Cardiac muscle cell (in vitro differentiated cells and primary cell): ENCODE measurements at regions not wholly inside any gene's neighbourhood (a gene's known extent, or its start where the extent isn't known, plus 50 kb on each side); places are given as distances from the start of the nearest gene placed in this dataset.

Source experiments
- DNase-seq, 2 donors: peaks; one replicate each; pipeline versions ENCODE4 v3.0.0 to v3.0.0-alpha.2; 2010 to 2017; ENCODE audit warnings: low read depth in 1 of 2, low spot score in 1 of 2
- H3K27ac ChIP-seq: fragments of 200-600 bp; sonication (generic); 2 replicates; pipeline ENCODE4 v1.5.1; 2016
- H3K27me3 ChIP-seq: fragments of 200-600 bp; sonication (generic); 2 replicates; pipeline ENCODE4 v1.6.0; 2016; ENCODE audit warnings: control low read depth
- H3K36me3 ChIP-seq: fragments of 200-600 bp; sonication (generic); 2 replicates; pipeline ENCODE4 v1.5.1; 2016; ENCODE audit warnings: control low read depth
- H3K4me1 ChIP-seq: fragments of 200-600 bp; sonication (generic); 2 replicates; pipeline ENCODE4 v1.8.1; 2017; ENCODE audit warnings: low read depth, mild to moderate bottlenecking, mixed run types
- H3K4me3 ChIP-seq: fragments of 200-600 bp; sonication (generic); 2 replicates; pipeline ENCODE4 v1.5.1; 2016; ENCODE audit warnings: mild to moderate bottlenecking
- H3K9me3 ChIP-seq: fragments of 200-600 bp; sonication (generic); 2 replicates; pipeline ENCODE4 v1.5.1; 2017; ENCODE audit warnings: low read depth, mild to moderate bottlenecking, control low read depth
- CTCF ChIP-seq: IDR thresholded peaks from 2 replicates; pipeline ENCODE4 v1.5.1; 2012; ENCODE audit warnings: low read depth, mild to moderate bottlenecking, low read length

GRCh38 chr11:105489446-105489845 lies 120.4 kb upstream of the GRIA4 start:
- no peaks in the 10 kb centered on the region for H3K9me3 ChIP-seq
- H3K4me3 ChIP-seq: no peak overlapping the region
- peak; percentile 40 to 43 for DNase-seq
- no peak overlapping the region for H3K27ac ChIP-seq
- TF ChIP-seq CTCF: no peak
- no peaks in the 10 kb centered on the region for H3K36me3 ChIP-seq
- H3K27me3 ChIP-seq: no peaks in the 10 kb centered on the region
- peaks cover 6% of the 10 kb centered on the region for H3K4me1 ChIP-seq

- H3K27ac ChIP-seq: no peak overlapping the region
- H3K27me3 ChIP-seq: no peaks in the 10 kb centered on the region
- H3K4me3 ChIP-seq: no peak overlapping the region
- no peak for DNase-seq
- no peak for TF ChIP-seq CTCF
- H3K4me1 ChIP-seq: peaks cover 6% of the 10 kb centered on the region
- H3K9me3 ChIP-seq: no peaks in the 10 kb centered on the region
- no peaks in the 10 kb centered on the region for H3K36me3 ChIP-seq
These were observed 122.9 kb upstream of the GRIA4 start for GRCh38 chr11:105486929-105487328.

GRCh38 chr11:105469931-105470330 lies 139.9 kb upstream of the GRIA4 start:
- Histone ChIP-seq H3K27me3 (no peaks in the 10 kb centered on the region), H3K9me3 (no peaks in the 10 kb centered on the region), H3K27ac (no peak overlapping the region), H3K4me3 (no peak overlapping the region), H3K36me3 (no peaks in the 10 kb centered on the region), H3K4me1 (no peaks in the 10 kb centered on the region)
- DNase-seq: no peak
- TF ChIP-seq CTCF: no peak

- DNase-seq: peak in 1 of 2 donors; percentile 48
- Histone ChIP-seq H3K4me1 (no peaks in the 10 kb centered on the region), H3K9me3 (no peaks in the 10 kb centered on the region), H3K27me3 (no peaks in the 10 kb centered on the region), H3K27ac (no peak overlapping the region), H3K36me3 (no peaks in the 10 kb centered on the region), H3K4me3 (no peak overlapping the region)
- TF ChIP-seq CTCF: no peak
These were observed 141.7 kb upstream of the GRIA4 start for GRCh38 chr11:105468154-105468553.

- no peak overlapping the region for H3K4me3 ChIP-seq
- H3K36me3 ChIP-seq: no peaks in the 10 kb centered on the region
- H3K4me1 ChIP-seq: no peaks in the 10 kb centered on the region
- TF ChIP-seq CTCF: no peak
- no peaks in the 10 kb centered on the region for H3K9me3 ChIP-seq
- peak in 1 of 2 donors; percentile 77 for DNase-seq
- no peak overlapping the region for H3K27ac ChIP-seq
- H3K27me3 ChIP-seq: no peaks in the 10 kb centered on the region
These were observed 143.2 kb upstream of the GRIA4 start for GRCh38 chr11:105466582-105467228.

GRCh38 chr11:105458071-105458470 lies 151.8 kb upstream of the GRIA4 start:
- Histone ChIP-seq H3K27me3 (no peaks in the 10 kb centered on the region), H3K4me1 (no peaks in the 10 kb centered on the region), H3K27ac (no peak overlapping the region), H3K9me3 (no peaks in the 10 kb centered on the region), H3K36me3 (no peaks in the 10 kb centered on the region), H3K4me3 (no peak overlapping the region)
- DNase-seq: no peak
- TF ChIP-seq CTCF: no peak
